ENCODE measurements at regions not wholly inside any gene's neighbourhood (a gene's known extent, or its start where the extent isn't known, plus 50 kb on each side); places are given as distances from the start of the nearest gene placed in this dataset.

DNA sequence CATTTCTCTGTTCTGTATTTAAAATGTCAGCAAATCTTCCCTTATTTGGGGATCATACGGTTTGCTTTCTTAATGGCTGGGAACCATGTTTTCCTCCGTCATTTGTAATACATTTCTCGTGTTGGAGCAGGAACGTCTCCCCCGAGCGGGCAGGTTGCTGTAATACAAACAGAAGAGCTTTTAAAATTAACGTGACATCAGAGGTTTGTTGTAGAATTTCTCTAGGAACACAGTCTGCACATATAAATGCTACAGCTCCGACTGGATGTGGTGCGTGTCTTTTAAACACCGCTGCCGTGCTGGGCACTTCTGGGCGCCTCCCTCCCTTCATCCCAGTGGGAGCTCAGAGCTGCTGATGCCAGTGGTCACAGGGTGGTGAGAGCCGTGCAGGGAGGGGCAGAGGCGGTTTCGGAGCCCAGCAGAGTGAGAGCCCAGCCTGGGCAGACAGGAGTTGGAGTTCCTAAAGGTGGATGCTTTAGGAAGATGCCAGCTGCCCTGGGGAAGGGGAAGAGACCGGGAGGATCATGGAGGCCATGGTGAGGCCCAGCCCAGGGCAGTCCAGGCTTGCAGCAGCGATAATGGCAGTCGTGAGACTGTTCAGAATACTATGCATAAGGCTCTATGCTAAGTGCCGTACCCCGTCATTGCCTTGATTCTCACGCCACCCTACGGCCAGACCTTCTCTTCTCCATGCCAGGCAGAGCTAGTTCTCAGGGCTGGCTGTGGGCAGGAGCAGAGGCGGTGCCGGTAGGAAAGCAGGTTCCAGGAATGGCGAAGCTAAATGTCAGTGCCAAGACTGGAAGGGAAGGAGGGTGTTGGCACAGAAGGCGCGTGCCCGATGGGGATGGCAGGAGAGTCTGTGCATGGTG lies 96.2 kb downstream of the GLRX3 start:
- TF ChIP-seq, protein P1, sequence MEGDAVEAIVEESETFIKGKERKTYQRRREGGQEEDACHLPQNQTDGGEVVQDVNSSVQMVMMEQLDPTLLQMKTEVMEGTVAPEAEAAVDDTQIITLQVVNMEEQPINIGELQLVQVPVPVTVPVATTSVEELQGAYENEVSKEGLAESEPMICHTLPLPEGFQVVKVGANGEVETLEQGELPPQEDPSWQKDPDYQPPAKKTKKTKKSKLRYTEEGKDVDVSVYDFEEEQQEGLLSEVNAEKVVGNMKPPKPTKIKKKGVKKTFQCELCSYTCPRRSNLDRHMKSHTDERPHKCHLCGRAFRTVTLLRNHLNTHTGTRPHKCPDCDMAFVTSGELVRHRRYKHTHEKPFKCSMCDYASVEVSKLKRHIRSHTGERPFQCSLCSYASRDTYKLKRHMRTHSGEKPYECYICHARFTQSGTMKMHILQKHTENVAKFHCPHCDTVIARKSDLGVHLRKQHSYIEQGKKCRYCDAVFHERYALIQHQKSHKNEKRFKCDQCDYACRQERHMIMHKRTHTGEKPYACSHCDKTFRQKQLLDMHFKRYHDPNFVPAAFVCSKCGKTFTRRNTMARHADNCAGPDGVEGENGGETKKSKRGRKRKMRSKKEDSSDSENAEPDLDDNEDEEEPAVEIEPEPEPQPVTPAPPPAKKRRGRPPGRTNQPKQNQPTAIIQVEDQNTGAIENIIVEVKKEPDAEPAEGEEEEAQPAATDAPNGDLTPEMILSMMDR (IDR thresholded peaks at IDR 0.05): no peak
- TF ChIP-seq EP300 (IDR thresholded peaks at IDR 0.05) (no peak), POLR2A (IDR thresholded peaks at IDR 0.05) (no peak)
